ENCODE measurements at regions not wholly inside any gene's neighbourhood (a gene's known extent, or its start where the extent isn't known, plus 50 kb on each side); places are given as distances from the start of the nearest gene placed in this dataset.

- Histone ChIP-seq H3K9me2 (ENCODE audit: insufficient read depth, low read length) (no peaks in the 10 kb centered on the region), H3K36me3 (ENCODE audit: insufficient read depth, low read length) (no peaks in the 10 kb centered on the region), H3K27ac (ENCODE audit: low read depth, low read length, poor library complexity, severe bottlenecking) (no peak overlapping the region), H2AFZ (ENCODE audit: low read length) (no peak overlapping the region), H3K79me2 (ENCODE audit: insufficient read depth, low read depth, low read length) (no peaks in the 10 kb centered on the region), H4K20me1 (ENCODE audit: insufficient read depth, low read length) (no peaks in the 10 kb centered on the region), H3K4me1 (ENCODE audit: insufficient read depth, low read length, poor library complexity, severe bottlenecking) (no peaks in the 10 kb centered on the region), H3K9me3 (ENCODE audit: low read length) (no peaks in the 10 kb centered on the region), H3K4me2 (ENCODE audit: low read length) (no peak overlapping the region), H3K4me3 (ENCODE audit: low read depth, low read length, poor library complexity, severe bottlenecking) (no peak overlapping the region)
- CTCF ChIA-PET (ENCODE audit: unreplicated experiment), result no interaction called here
- intact Hi-C loops (cut with micrococcal nuclease; ENCODE audit: unreplicated experiment), result no loop called here
- DNase-seq (ENCODE audit: low spot score), result no peak
- POLR2A ChIA-PET, result no interaction called here
- TF ChIP-seq CTCF (conservative IDR thresholded peaks at IDR 0.05; ENCODE audit: low read length) (no peak), EZH2phosphoT487 (IDR thresholded peaks at IDR 0.05; ENCODE audit: borderline replicate concordance, low read depth, low read length) (no peak)
- BruUV-seq (replicated peaks), result no TSS peak
Measured at GRCh38 chr10:130250127-130250526, 113.9 kb downstream of the GLRX3 start.

- H3K9me3 ChIP-seq (ENCODE audit: low read length), result no peaks in the 10 kb centered on the region
- no peak overlapping the region for H3K4me2 ChIP-seq (ENCODE audit: low read length)
- no peaks in the 10 kb centered on the region for H4K20me1 ChIP-seq (ENCODE audit: insufficient read depth, low read length)
- CTCF ChIA-PET (ENCODE audit: unreplicated experiment), result no interaction called here
- no peak overlapping the region for H2AFZ ChIP-seq (ENCODE audit: low read length)
- no peak for TF ChIP-seq CTCF (conservative IDR thresholded peaks at IDR 0.05; ENCODE audit: low read length)
- no peak for TF ChIP-seq EZH2phosphoT487 (IDR thresholded peaks at IDR 0.05; ENCODE audit: borderline replicate concordance, low read depth, low read length)
- intact Hi-C loops (cut with micrococcal nuclease; ENCODE audit: unreplicated experiment), result no loop called here
- no peaks in the 10 kb centered on the region for H3K79me2 ChIP-seq (ENCODE audit: insufficient read depth, low read depth, low read length)
- H3K4me3 ChIP-seq (ENCODE audit: low read depth, low read length, poor library complexity, severe bottlenecking), result no peak overlapping the region
- POLR2A ChIA-PET, result no interaction called here
- no peak for DNase-seq (ENCODE audit: low spot score)
- no peaks in the 10 kb centered on the region for H3K9me2 ChIP-seq (ENCODE audit: insufficient read depth, low read length)
- H3K4me1 ChIP-seq (ENCODE audit: insufficient read depth, low read length, poor library complexity, severe bottlenecking), result no peaks in the 10 kb centered on the region
- H3K36me3 ChIP-seq (ENCODE audit: insufficient read depth, low read length), result no peaks in the 10 kb centered on the region
- no TSS peak for BruUV-seq (replicated peaks)
- no peak overlapping the region for H3K27ac ChIP-seq (ENCODE audit: low read depth, low read length, poor library complexity, severe bottlenecking)
Measured at GRCh38 chr10:130251766-130252165, 115.6 kb downstream of the GLRX3 start.

GRCh38 chr10:130254243-130254642, 118.1 kb downstream of the GLRX3 start:
- intact Hi-C loops (cut with micrococcal nuclease; ENCODE audit: unreplicated experiment), result no loop called here
- ChIA-PET POLR2A (no interaction called here), CTCF (ENCODE audit: unreplicated experiment) (no interaction called here)
- BruUV-seq (replicated peaks), result no TSS peak
- no peak for DNase-seq (ENCODE audit: low spot score)
- Histone ChIP-seq H3K36me3 (ENCODE audit: insufficient read depth, low read length) (no peaks in the 10 kb centered on the region), H2AFZ (ENCODE audit: low read length) (no peak overlapping the region), H3K4me1 (ENCODE audit: insufficient read depth, low read length, poor library complexity, severe bottlenecking) (no peaks in the 10 kb centered on the region), H3K9me2 (ENCODE audit: insufficient read depth, low read length) (no peaks in the 10 kb centered on the region), H3K79me2 (ENCODE audit: insufficient read depth, low read depth, low read length) (no peaks in the 10 kb centered on the region), H3K4me3 (ENCODE audit: low read depth, low read length, poor library complexity, severe bottlenecking) (no peak overlapping the region), H3K27ac (ENCODE audit: low read depth, low read length, poor library complexity, severe bottlenecking) (no peak overlapping the region), H4K20me1 (ENCODE audit: insufficient read depth, low read length) (no peaks in the 10 kb centered on the region), H3K9me3 (ENCODE audit: low read length) (no peaks in the 10 kb centered on the region), H3K4me2 (ENCODE audit: low read length) (no peak overlapping the region)
- TF ChIP-seq EZH2phosphoT487 (IDR thresholded peaks at IDR 0.05; ENCODE audit: borderline replicate concordance, low read depth, low read length), result no peak
- TF ChIP-seq CTCF (conservative IDR thresholded peaks at IDR 0.05; ENCODE audit: low read length), result no peak
